Nephron progenitor cell (in vitro differentiated cells): ENCODE measurements at regions not wholly inside any gene's neighbourhood (a gene's known extent, or its start where the extent isn't known, plus 50 kb on each side); places are given as distances from the start of the nearest gene placed in this dataset.

ENCODE experiments used
- DNase-seq: peaks from one replicate; pipeline ENCODE4 v3.0.0; 2021
- H3K27ac Mint-ChIP-seq: 2 replicates; pipeline ENCODE4 v1.8.0; 2021; ENCODE audit warnings: mild to moderate bottlenecking, moderate library complexity, mixed read lengths
- H3K27me3 Mint-ChIP-seq: 2 replicates; pipeline ENCODE4 v1.8.0; 2021; ENCODE audit warnings: mild to moderate bottlenecking, low read depth, mixed read lengths; ENCODE audit not compliant: poor library complexity
- H3K36me3 Mint-ChIP-seq: 2 replicates; pipeline ENCODE4 v1.8.0; 2021; ENCODE audit warnings: low read depth, mixed read lengths
- H3K4me1 Mint-ChIP-seq: 2 replicates; pipeline ENCODE4 v1.8.0; 2021; ENCODE audit warnings: mixed read lengths
- H3K4me3 Mint-ChIP-seq: 2 replicates; pipeline ENCODE4 v1.8.0; 2021; ENCODE audit warnings: mild to moderate bottlenecking, moderate library complexity, mixed read lengths
- H3K9me3 Mint-ChIP-seq: 2 replicates; pipeline ENCODE4 v1.8.0; 2021; ENCODE audit warnings: mild to moderate bottlenecking, moderate library complexity, mixed read lengths
- CTCF ChIP-seq: fragments of 200-600 bp; sonication (generic); IDR thresholded peaks from 2 replicates; pipeline ENCODE4 v1.5.0; 2021; ENCODE audit warnings: antibody characterized with exemption

GRCh38 chr6:143601504-143601903 is 76.3 kb upstream of the PHACTR2 start:
- Mint-ChIP-seq H3K36me3 (no peaks in the 10 kb centered on the region), H3K27ac (no peak overlapping the region), H3K4me1 (peaks cover 37% of the 10 kb centered on the region), H3K9me3 (no peaks in the 10 kb centered on the region), H3K4me3 (no peak overlapping the region), H3K27me3 (no peaks in the 10 kb centered on the region)
- no peak for TF ChIP-seq CTCF
- no peak for DNase-seq

- Mint-ChIP-seq H3K4me1 (peaks cover 38% of the 10 kb centered on the region), H3K27me3 (no peaks in the 10 kb centered on the region), H3K27ac (no peak overlapping the region), H3K4me3 (no peak overlapping the region), H3K36me3 (no peaks in the 10 kb centered on the region), H3K9me3 (no peaks in the 10 kb centered on the region)
- TF ChIP-seq CTCF, result no peak
- DNase-seq, result no peak
These were observed 76.9 kb upstream of the PHACTR2 start for GRCh38 chr6:143600821-143601220.

- H3K4me3 Mint-ChIP-seq, result no peak overlapping the region
- no peak for DNase-seq
- H3K4me1 Mint-ChIP-seq, result peaks cover 42% of the 10 kb centered on the region
- H3K27me3 Mint-ChIP-seq, result no peaks in the 10 kb centered on the region
- peak overlapping the region; percentile 37 for H3K27ac Mint-ChIP-seq
- no peaks in the 10 kb centered on the region for H3K9me3 Mint-ChIP-seq
- no peaks in the 10 kb centered on the region for H3K36me3 Mint-ChIP-seq
- no peak for TF ChIP-seq CTCF
These were observed 79.2 kb upstream of the PHACTR2 start for GRCh38 chr6:143598466-143599080.

GRCh38 chr6:143596866-143597265 is 80.9 kb upstream of the PHACTR2 start:
- peaks cover 45% of the 10 kb centered on the region for H3K4me1 Mint-ChIP-seq
- no peaks in the 10 kb centered on the region for H3K27me3 Mint-ChIP-seq
- H3K9me3 Mint-ChIP-seq, result no peaks in the 10 kb centered on the region
- H3K27ac Mint-ChIP-seq, result no peak overlapping the region
- no peaks in the 10 kb centered on the region for H3K36me3 Mint-ChIP-seq
- no peak overlapping the region for H3K4me3 Mint-ChIP-seq
- no peak for TF ChIP-seq CTCF
- no peak for DNase-seq

- Mint-ChIP-seq H3K4me3 (no peak overlapping the region), H3K27me3 (no peaks in the 10 kb centered on the region), H3K36me3 (no peaks in the 10 kb centered on the region), H3K27ac (no peak overlapping the region), H3K4me1 (peaks cover 35% of the 10 kb centered on the region), H3K9me3 (no peaks in the 10 kb centered on the region)
- TF ChIP-seq CTCF, result no peak
- no peak for DNase-seq
These were observed 82.3 kb upstream of the PHACTR2 start for GRCh38 chr6:143595251-143596036.

GRCh38 chr6:143594647-143595046 is 83.1 kb upstream of the PHACTR2 start:
- H3K4me1 Mint-ChIP-seq, result peaks cover 33% of the 10 kb centered on the region
- no peak overlapping the region for H3K4me3 Mint-ChIP-seq
- H3K9me3 Mint-ChIP-seq, result no peaks in the 10 kb centered on the region
- no peaks in the 10 kb centered on the region for H3K27me3 Mint-ChIP-seq
- no peak overlapping the region for H3K27ac Mint-ChIP-seq
- no peak for DNase-seq
- H3K36me3 Mint-ChIP-seq, result no peaks in the 10 kb centered on the region
- TF ChIP-seq CTCF, result no peak
